GM13977 (cell line): ENCODE measurements at regions not wholly inside any gene's neighbourhood (a gene's known extent, or its start where the extent isn't known, plus 50 kb on each side); places are given as distances from the start of the nearest gene placed in this dataset.

ENCODE experiments used
- DNase-seq: peaks from one replicate; pipeline ENCODE4 v3.0.0; 2012; ENCODE audit warnings: low spot score
- CTCF ChIP-seq: IDR thresholded peaks from 2 replicates; pipeline ENCODE4 v1.5.1; 2012; ENCODE audit warnings: mild to moderate bottlenecking, control low read depth; ENCODE audit not compliant: insufficient read depth; ENCODE audit errors: extremely low read depth, missing control alignments
- in situ Hi-C: fragments of 300-500 bp; cut with MboI; formaldehyde crosslinking; loops from one replicate; pipeline ENCODE4 v1.12.0; 2022; ENCODE audit warnings: low sequenced_read_pairs, low pct_unique_long_range_greater_than_20kb, mixed read lengths, inconsistent platforms; ENCODE audit not compliant: unreplicated experiment

GRCh38 chr5:90231688-90232087 is 177.9 kb downstream of the CETN3 start:
- TF ChIP-seq CTCF: no peak
- DNase-seq: no peak
- in situ Hi-C loops: no loop called here

GRCh38 chr5:90227683-90228082 is 181.9 kb downstream of the CETN3 start:
- in situ Hi-C loops: no loop called here
- no peak for TF ChIP-seq CTCF
- no peak for DNase-seq

GRCh38 chr5:90226433-90227099 is 183.0 kb downstream of the CETN3 start:
- TF ChIP-seq CTCF: no peak
- in situ Hi-C loops: no loop called here
- no peak for DNase-seq

- no peak for TF ChIP-seq CTCF
- no peak for DNase-seq
- in situ Hi-C loops: no loop called here
These were observed 185.2 kb downstream of the CETN3 start for GRCh38 chr5:90224342-90224741.

GRCh38 chr5:90223756-90224155 is 185.8 kb downstream of the CETN3 start:
- DNase-seq: no peak
- in situ Hi-C loops: no loop called here
- TF ChIP-seq CTCF: no peak

GRCh38 chr5:90221951-90222350 is 187.6 kb downstream of the CETN3 start:
- in situ Hi-C loops: no loop called here
- no peak for DNase-seq
- TF ChIP-seq CTCF: no peak
